HCT116 (cell line): ENCODE measurements at regions not wholly inside any gene's neighbourhood (a gene's known extent, or its start where the extent isn't known, plus 50 kb on each side); places are given as distances from the start of the nearest gene placed in this dataset.

Experiments
- ATAC-seq: fragments of 200-7000 bp; cut with Tn5 transposase; 2 replicates; pipeline ENCODE4 v1.9.1; 2020; ENCODE audit warnings: mild to moderate bottlenecking, moderate library complexity
- BruUV-seq: library from RNA; stranded (reverse); fragments of 400-500 nt; replicated peaks from 2 replicates; lab custom pipeline; 2021; lab: Mats Ljungman, UMichigan
- CTCF ChIA-PET: fragments of 300-600 bp; sonication (Branson Sonifier 250); formaldehyde crosslinking; loops from one replicate; lab custom pipeline; 2021; ENCODE audit warnings: antibody characterized with exemption; lab: Charles Lee
- POLR2A ChIA-PET: fragments of 300-600, 350-600 bp; sonication (Branson Sonifier 250); formaldehyde crosslinking; loops from one replicate; lab custom pipeline; 2021; ENCODE audit warnings: antibody characterized with exemption; lab: Charles Lee
- RAD21 ChIA-PET, 2 experiments: fragments of 300-600 bp; sonication (Branson Sonifier 250); formaldehyde crosslinking; loops; one replicate each; lab custom pipeline; 2023; ENCODE audit warnings: low total read pairs in 2 of 2; ENCODE audit not compliant: uncharacterized antibody in 2 of 2, unreplicated experiment in 2 of 2, low non-redundant PET in 1 of 2; lab: Charles Lee
- DNase-seq: peaks from one replicate; pipeline ENCODE4 v3.0.0-alpha.2; 2010; ENCODE audit warnings: low read depth, low spot score
- H2AFZ ChIP-seq: fragments of 200-600 bp; shearing (Covaris generic), sonication (generic); 2 replicates; pipeline ENCODE4 v1.6.1; 2017; ENCODE audit warnings: low read depth, mixed run types, mixed read lengths, antibody characterized with exemption, low read length; ENCODE audit not compliant: poor library complexity, severe bottlenecking
- H3K27ac ChIP-seq: 2 replicates; pipeline ENCODE4 v1.5.1; 2012; ENCODE audit warnings: low read depth, low read length
- H3K27me3 ChIP-seq: fragments of 200-600 bp; sonication (generic); 2 replicates; pipeline ENCODE4 v1.6.1; 2016; ENCODE audit warnings: mixed run types, low read length, mixed read lengths; ENCODE audit not compliant: insufficient read depth
- H3K36me3 ChIP-seq, 2 experiments: fragments of 200-500 bp in 1 of 2; fragments of 200-600 bp in 1 of 2; sonication (Bioruptor generic) in 1 of 2; sonication (generic) in 1 of 2; 2 replicates each; pipeline versions ENCODE4 v1.5.1 to v1.6.1; 2014 to 2016; ENCODE audit warnings: low read length in 2 of 2, inconsistent platforms in 1 of 2, mixed read lengths in 1 of 2, mixed run types in 1 of 2; ENCODE audit not compliant: insufficient read depth in 2 of 2, control insufficient read depth in 1 of 2
- H3K4me1 ChIP-seq, 2 experiments: fragments of 200-600 bp in 1 of 2; sonication (generic) in 1 of 2; 2 replicates each; pipeline versions ENCODE4 v1.5.1 to v1.6.1; 2012 to 2017; ENCODE audit warnings: low read length in 2 of 2, inconsistent platforms in 1 of 2, mild to moderate bottlenecking in 1 of 2, mixed read lengths in 1 of 2, mixed run types in 1 of 2, moderate library complexity in 1 of 2; ENCODE audit not compliant: insufficient read depth in 2 of 2, control insufficient read depth in 1 of 2
- H3K4me2 ChIP-seq: fragments of 200-600 bp; sonication (generic); 2 replicates; pipeline ENCODE4 v1.6.1; 2017; ENCODE audit warnings: mixed run types, low read length, mixed read lengths
- H3K4me3 ChIP-seq, 2 experiments: fragments of 200-600 bp in 1 of 2; sonication (generic) in 1 of 2; replicated peaks in 1 of 2; 2 replicates each; pipeline ENCODE4 v1.5.1; 2011 to 2016; ENCODE audit warnings: low read length in 2 of 2, control low read depth in 1 of 2, low read depth in 1 of 2, mild to moderate bottlenecking in 1 of 2, mixed read lengths in 1 of 2, mixed run types in 1 of 2
- H3K79me2 ChIP-seq: fragments of 200-600 bp; sonication (generic); 2 replicates; pipeline ENCODE4 v1.6.1; 2017; ENCODE audit warnings: mild to moderate bottlenecking, mixed run types, low read length, moderate library complexity, mixed read lengths; ENCODE audit not compliant: insufficient read depth
- H3K9ac ChIP-seq: fragments of 200-600 bp; sonication (generic); 2 replicates; pipeline ENCODE4 v1.6.1; 2016; ENCODE audit warnings: low read length, mixed read lengths
- H3K9me2 ChIP-seq: fragments of 200-600 bp; sonication (generic), shearing (Covaris generic); 2 replicates; pipeline ENCODE4 v1.6.1; 2017; ENCODE audit warnings: mixed run types, mild to moderate bottlenecking, moderate library complexity; ENCODE audit not compliant: insufficient read depth
- H3K9me3 ChIP-seq, 2 experiments: fragments of 200-500 bp in 1 of 2; fragments of 200-600 bp in 1 of 2; sonication (Bioruptor generic) in 1 of 2; sonication (generic) in 1 of 2; 2 replicates each; pipeline ENCODE4 v1.6.1; 2014 to 2017; ENCODE audit warnings: low read length in 2 of 2, mixed read lengths in 2 of 2, inconsistent platforms in 1 of 2, low read depth in 1 of 2, mild to moderate bottlenecking in 1 of 2, mixed run types in 1 of 2, moderate library complexity in 1 of 2; ENCODE audit not compliant: control insufficient read depth in 1 of 2, insufficient read depth in 1 of 2
- H4K20me1 ChIP-seq: fragments of 200-600 bp; sonication (generic), shearing (Covaris generic); 2 replicates; pipeline ENCODE4 v1.6.1; 2017; ENCODE audit warnings: mixed run types, mild to moderate bottlenecking, moderate library complexity; ENCODE audit not compliant: insufficient read depth
- CBX3 ChIP-seq: IDR thresholded peaks from 2 replicates; pipeline ENCODE4 v1.6.1; 2012; ENCODE audit warnings: low read depth
- CEBPB ChIP-seq: IDR thresholded peaks from 2 replicates; pipeline ENCODE4 v1.6.1; 2012; ENCODE audit warnings: low read depth
- EGR1 ChIP-seq: IDR thresholded peaks from 2 replicates; pipeline ENCODE4 v1.6.1; 2012; ENCODE audit warnings: low read depth
- ELF1 ChIP-seq: IDR thresholded peaks from 2 replicates; pipeline ENCODE4 v1.6.1; 2012; ENCODE audit warnings: low read depth, borderline replicate concordance
- FOSL1 ChIP-seq: IDR thresholded peaks from 2 replicates; pipeline ENCODE4 v1.6.1; 2012; ENCODE audit warnings: low read depth
- JUND ChIP-seq: IDR thresholded peaks from 2 replicates; pipeline ENCODE4 v1.6.1; 2012
- POLR2A ChIP-seq: IDR thresholded peaks from 2 replicates; pipeline ENCODE4 v1.7.0; 2011; ENCODE audit warnings: borderline replicate concordance; ENCODE audit not compliant: insufficient read depth, insufficient read length; ENCODE audit errors: extremely low read depth
- POLR2AphosphoS5 ChIP-seq: IDR thresholded peaks from 2 replicates; pipeline ENCODE4 v1.6.1; 2011; ENCODE audit warnings: mild to moderate bottlenecking, low read depth, low read length, moderate library complexity
- SIN3A ChIP-seq: IDR thresholded peaks from 2 replicates; pipeline ENCODE4 v1.6.1; 2012; ENCODE audit warnings: low read depth
- SRF ChIP-seq: IDR thresholded peaks from 2 replicates; pipeline ENCODE4 v1.6.1; 2012; ENCODE audit warnings: low read depth
- YY1 ChIP-seq: IDR thresholded peaks from 2 replicates; pipeline ENCODE4 v1.6.1; 2011; ENCODE audit warnings: low read length, low read depth, moderate library complexity, mild to moderate bottlenecking; ENCODE audit not compliant: insufficient replicate concordance; ENCODE audit errors: extremely low read depth
- ZFX ChIP-seq: fragments of 450-650 bp; IDR thresholded peaks from 2 replicates; pipeline ENCODE4 v1.6.1; 2017
- ZNF274 ChIP-seq: fragments of 200-500 bp; sonication (Bioruptor generic); IDR thresholded peaks from 2 replicates; pipeline ENCODE4 v1.6.1; 2014; ENCODE audit warnings: mild to moderate bottlenecking, low read depth, low read length, inconsistent platforms
- intact Hi-C: fragments of 100-400 bp; cut with micrococcal nuclease; formaldehyde crosslinking; loops from 2 replicates; pipeline ENCODE4 v1.10.0; 2022
- TF ChIP-seq, protein P1 (sequence below), 3 experiments: fragments of 200-600 bp in 1 of 3; sonication (generic) in 1 of 3; IDR thresholded peaks in 2 of 3; conservative IDR thresholded peaks in 1 of 3; 2 replicates each; pipeline ENCODE4 v1.5.1; 2012 to 2017; ENCODE audit warnings: low read depth in 2 of 3, low read length in 2 of 3, antibody characterized with exemption in 1 of 3, borderline replicate concordance in 1 of 3, control low read depth in 1 of 3, mild to moderate bottlenecking in 1 of 3, mixed read lengths in 1 of 3, mixed run types in 1 of 3, moderate library complexity in 1 of 3; ENCODE audit not compliant: insufficient read depth in 1 of 3
- TF ChIP-seq, protein P2 (sequence below): IDR thresholded peaks from 2 replicates; pipeline ENCODE4 v1.6.1; 2012; ENCODE audit warnings: low read depth
- TF ChIP-seq, protein P3 (sequence below): IDR thresholded peaks from 2 replicates; pipeline ENCODE4 v1.6.1; 2012
- TF ChIP-seq, protein P4 (sequence below): IDR thresholded peaks from 2 replicates; pipeline ENCODE4 v1.6.1; 2012

DNA sequence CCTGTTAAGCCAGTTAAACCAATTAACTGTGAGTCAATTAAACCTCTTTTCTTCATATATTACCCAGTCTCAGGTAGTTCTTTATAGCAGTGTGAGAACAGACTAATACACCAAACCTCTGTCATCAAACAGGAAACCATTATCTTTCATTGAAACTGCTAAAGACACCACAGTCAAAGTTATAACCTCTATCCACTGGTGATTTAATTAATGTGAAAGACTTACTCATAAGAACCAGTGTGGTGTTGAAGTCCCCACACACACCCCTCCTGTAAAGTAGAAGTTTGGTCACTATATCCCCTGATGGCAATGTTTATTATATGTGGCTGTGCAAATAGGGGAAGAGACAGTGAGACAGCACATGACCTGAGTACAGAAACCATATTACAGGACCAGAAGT is 228.1 kb downstream of the NEBL start:
- intact Hi-C loops = no loop called here
- TF ChIP-seq POLR2A (no peak), FOSL1 (no peak), ZFX (no peak)
- TF ChIP-seq, protein P1, sequence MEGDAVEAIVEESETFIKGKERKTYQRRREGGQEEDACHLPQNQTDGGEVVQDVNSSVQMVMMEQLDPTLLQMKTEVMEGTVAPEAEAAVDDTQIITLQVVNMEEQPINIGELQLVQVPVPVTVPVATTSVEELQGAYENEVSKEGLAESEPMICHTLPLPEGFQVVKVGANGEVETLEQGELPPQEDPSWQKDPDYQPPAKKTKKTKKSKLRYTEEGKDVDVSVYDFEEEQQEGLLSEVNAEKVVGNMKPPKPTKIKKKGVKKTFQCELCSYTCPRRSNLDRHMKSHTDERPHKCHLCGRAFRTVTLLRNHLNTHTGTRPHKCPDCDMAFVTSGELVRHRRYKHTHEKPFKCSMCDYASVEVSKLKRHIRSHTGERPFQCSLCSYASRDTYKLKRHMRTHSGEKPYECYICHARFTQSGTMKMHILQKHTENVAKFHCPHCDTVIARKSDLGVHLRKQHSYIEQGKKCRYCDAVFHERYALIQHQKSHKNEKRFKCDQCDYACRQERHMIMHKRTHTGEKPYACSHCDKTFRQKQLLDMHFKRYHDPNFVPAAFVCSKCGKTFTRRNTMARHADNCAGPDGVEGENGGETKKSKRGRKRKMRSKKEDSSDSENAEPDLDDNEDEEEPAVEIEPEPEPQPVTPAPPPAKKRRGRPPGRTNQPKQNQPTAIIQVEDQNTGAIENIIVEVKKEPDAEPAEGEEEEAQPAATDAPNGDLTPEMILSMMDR (IDR thresholded peaks at IDR 0.05 in 2 of 3, conservative IDR thresholded peaks at IDR 0.05 in 1 of 3; ENCODE audit: borderline replicate concordance in 1 of 3, insufficient read depth in 1 of 3, low read depth in 2 of 3, low read length in 2 of 3) = no peak
- Histone ChIP-seq H3K4me2 (no peak overlapping the region), H3K9me3 (peaks cover 0 to under 1% of the 10 kb centered on the region in 2 experiments; a peak in 1 of 4 replicates), H3K27ac (no peak overlapping the region), H4K20me1 (no peaks in the 10 kb centered on the region), H3K36me3 (no peaks in the 10 kb centered on the region), H3K4me3 (no peak overlapping the region), H3K9me2 (no peaks in the 10 kb centered on the region), H3K27me3 (no peaks in the 10 kb centered on the region), H3K4me1 (no peaks in the 10 kb centered on the region), H3K9ac (no peak overlapping the region), H2AFZ (no peak overlapping the region), H3K79me2 (no peaks in the 10 kb centered on the region)
- no peak for DNase-seq
- ATAC-seq = no peak
- BruUV-seq = no TSS peak
- POLR2A ChIA-PET = no interaction called here
- CTCF ChIA-PET = no interaction called here
- RAD21 ChIA-PET = no interaction called here

DNA sequence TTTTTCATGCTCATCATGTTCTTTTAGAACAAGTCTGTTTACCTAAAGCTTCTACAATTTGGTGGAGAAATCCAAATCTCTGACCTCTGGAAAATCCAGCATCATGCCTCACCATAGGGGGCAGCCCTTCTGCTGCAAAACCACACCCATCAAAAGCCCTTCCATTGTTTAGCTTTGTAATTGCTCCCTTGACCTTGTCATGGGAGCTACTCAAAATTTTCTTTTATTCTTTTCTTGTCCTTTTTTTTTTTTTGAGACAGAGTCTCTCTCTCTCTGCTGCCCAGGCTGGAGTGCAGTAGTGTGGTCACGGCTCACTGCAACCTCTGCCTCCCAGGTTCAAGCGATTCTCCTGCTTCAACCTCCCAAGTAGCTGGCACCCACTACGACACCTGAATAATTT is 234.4 kb downstream of the NEBL start:
- BruUV-seq = no TSS peak
- ATAC-seq = no peak
- Histone ChIP-seq H3K36me3 (no peaks in the 10 kb centered on the region), H4K20me1 (no peaks in the 10 kb centered on the region), H3K9me2 (no peaks in the 10 kb centered on the region), H3K4me2 (no peak overlapping the region), H3K9ac (no peak overlapping the region), H3K9me3 (peaks cover 0 to 3% of the 10 kb centered on the region in 2 experiments; a peak in 1 of 4 replicates), H3K4me3 (no peak overlapping the region), H3K79me2 (no peaks in the 10 kb centered on the region), H3K27ac (no peak overlapping the region), H3K27me3 (no peaks in the 10 kb centered on the region), H3K4me1 (no peaks in the 10 kb centered on the region), H2AFZ (no peak overlapping the region)
- ChIA-PET CTCF (no interaction called here), POLR2A (no interaction called here), RAD21 (no interaction called here)
- intact Hi-C loops = no loop called here
- no peak for DNase-seq
- TF ChIP-seq, protein P2, sequence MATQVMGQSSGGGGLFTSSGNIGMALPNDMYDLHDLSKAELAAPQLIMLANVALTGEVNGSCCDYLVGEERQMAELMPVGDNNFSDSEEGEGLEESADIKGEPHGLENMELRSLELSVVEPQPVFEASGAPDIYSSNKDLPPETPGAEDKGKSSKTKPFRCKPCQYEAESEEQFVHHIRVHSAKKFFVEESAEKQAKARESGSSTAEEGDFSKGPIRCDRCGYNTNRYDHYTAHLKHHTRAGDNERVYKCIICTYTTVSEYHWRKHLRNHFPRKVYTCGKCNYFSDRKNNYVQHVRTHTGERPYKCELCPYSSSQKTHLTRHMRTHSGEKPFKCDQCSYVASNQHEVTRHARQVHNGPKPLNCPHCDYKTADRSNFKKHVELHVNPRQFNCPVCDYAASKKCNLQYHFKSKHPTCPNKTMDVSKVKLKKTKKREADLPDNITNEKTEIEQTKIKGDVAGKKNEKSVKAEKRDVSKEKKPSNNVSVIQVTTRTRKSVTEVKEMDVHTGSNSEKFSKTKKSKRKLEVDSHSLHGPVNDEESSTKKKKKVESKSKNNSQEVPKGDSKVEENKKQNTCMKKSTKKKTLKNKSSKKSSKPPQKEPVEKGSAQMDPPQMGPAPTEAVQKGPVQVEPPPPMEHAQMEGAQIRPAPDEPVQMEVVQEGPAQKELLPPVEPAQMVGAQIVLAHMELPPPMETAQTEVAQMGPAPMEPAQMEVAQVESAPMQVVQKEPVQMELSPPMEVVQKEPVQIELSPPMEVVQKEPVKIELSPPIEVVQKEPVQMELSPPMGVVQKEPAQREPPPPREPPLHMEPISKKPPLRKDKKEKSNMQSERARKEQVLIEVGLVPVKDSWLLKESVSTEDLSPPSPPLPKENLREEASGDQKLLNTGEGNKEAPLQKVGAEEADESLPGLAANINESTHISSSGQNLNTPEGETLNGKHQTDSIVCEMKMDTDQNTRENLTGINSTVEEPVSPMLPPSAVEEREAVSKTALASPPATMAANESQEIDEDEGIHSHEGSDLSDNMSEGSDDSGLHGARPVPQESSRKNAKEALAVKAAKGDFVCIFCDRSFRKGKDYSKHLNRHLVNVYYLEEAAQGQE = no peak
- TF ChIP-seq CBX3 (no peak), ZNF274 (no peak), CEBPB (no peak), SRF (no peak), SIN3A (no peak), JUND (no peak), POLR2A (no peak), ELF1 (no peak), POLR2AphosphoS5 (no peak), FOSL1 (no peak), EGR1 (no peak), YY1 (no peak)
- TF ChIP-seq, protein P3, sequence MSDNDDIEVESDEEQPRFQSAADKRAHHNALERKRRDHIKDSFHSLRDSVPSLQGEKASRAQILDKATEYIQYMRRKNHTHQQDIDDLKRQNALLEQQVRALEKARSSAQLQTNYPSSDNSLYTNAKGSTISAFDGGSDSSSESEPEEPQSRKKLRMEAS = no peak
- TF ChIP-seq, protein P4, sequence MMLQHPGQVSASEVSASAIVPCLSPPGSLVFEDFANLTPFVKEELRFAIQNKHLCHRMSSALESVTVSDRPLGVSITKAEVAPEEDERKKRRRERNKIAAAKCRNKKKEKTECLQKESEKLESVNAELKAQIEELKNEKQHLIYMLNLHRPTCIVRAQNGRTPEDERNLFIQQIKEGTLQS = no peak
